Trophoblast cell (in vitro differentiated cells and primary cell): ENCODE measurements at regions not wholly inside any gene's neighbourhood (a gene's known extent, or its start where the extent isn't known, plus 50 kb on each side); places are given as distances from the start of the nearest gene placed in this dataset.
"Not testable (repeated sequence)": the region's sequence is repeated elsewhere in the genome, so short reads cannot be mapped to it uniquely, and the experiment has no call there.

ENCODE experiments used
- DNase-seq, 2 donors: peaks; one replicate each; pipeline ENCODE4 v3.0.0-alpha.2; 2016
- H2AFZ ChIP-seq: 2 replicates; pipeline ENCODE4 v1.6.1; 2013; ENCODE audit warnings: low read length, moderate library complexity, mild to moderate bottlenecking; ENCODE audit not compliant: insufficient read depth, poor library complexity
- H2AK5ac ChIP-seq: 2 replicates; pipeline ENCODE4 v1.6.1; 2013; ENCODE audit warnings: mild to moderate bottlenecking, low read length
- H2BK120ac ChIP-seq: 2 replicates; pipeline ENCODE4 v1.6.1; 2013; ENCODE audit warnings: low read length, mild to moderate bottlenecking, moderate library complexity; ENCODE audit not compliant: insufficient read depth, poor library complexity
- H2BK12ac ChIP-seq: 2 replicates; pipeline ENCODE4 v1.6.1; 2013; ENCODE audit warnings: mild to moderate bottlenecking, low read length, moderate library complexity
- H2BK5ac ChIP-seq: 2 replicates; pipeline ENCODE4 v1.6.1; 2013; ENCODE audit warnings: low read length, low read depth, moderate library complexity, mild to moderate bottlenecking; ENCODE audit not compliant: poor library complexity
- H3K14ac ChIP-seq: 2 replicates; pipeline ENCODE4 v1.6.1; 2013; ENCODE audit warnings: mild to moderate bottlenecking, low read length
- H3K18ac ChIP-seq: 2 replicates; pipeline ENCODE4 v1.6.1; 2013; ENCODE audit warnings: mild to moderate bottlenecking, low read length
- H3K23ac ChIP-seq: 2 replicates; pipeline ENCODE4 v1.6.1; 2013; ENCODE audit warnings: low read length
- H3K27ac ChIP-seq: 2 replicates; pipeline ENCODE4 v1.5.1; 2013; ENCODE audit warnings: low read depth, mild to moderate bottlenecking, inconsistent platforms, low read length, moderate library complexity
- H3K27me3 ChIP-seq: 2 replicates; pipeline ENCODE4 v1.6.1; 2013; ENCODE audit warnings: inconsistent platforms, mild to moderate bottlenecking, low read length, moderate library complexity; ENCODE audit not compliant: insufficient read depth
- H3K36me3 ChIP-seq, 2 experiments: 1 replicate in 1 of 2; 2 replicates in 1 of 2; pipeline ENCODE4 v1.6.1; 2013; ENCODE audit warnings: low read length in 2 of 2, mild to moderate bottlenecking in 2 of 2, moderate library complexity in 1 of 2; ENCODE audit not compliant: insufficient read depth in 2 of 2, control insufficient read depth in 1 of 2
- H3K4ac ChIP-seq: 2 replicates; pipeline ENCODE4 v1.6.1; 2013; ENCODE audit warnings: low read depth, mild to moderate bottlenecking, low read length, moderate library complexity
- H3K4me1 ChIP-seq, 2 experiments: 1 replicate in 1 of 2; 2 replicates in 1 of 2; pipeline ENCODE4 v1.6.1; 2013; ENCODE audit warnings: low read length in 2 of 2, mild to moderate bottlenecking in 2 of 2, moderate library complexity in 1 of 2; ENCODE audit not compliant: insufficient read depth in 2 of 2, control insufficient read depth in 1 of 2
- H3K4me2 ChIP-seq: 2 replicates; pipeline ENCODE4 v1.6.1; 2013; ENCODE audit warnings: inconsistent platforms, mild to moderate bottlenecking, low read length, moderate library complexity
- H3K4me3 ChIP-seq: 2 replicates; pipeline ENCODE4 v1.5.1; 2013; ENCODE audit warnings: mild to moderate bottlenecking, low read depth, low read length, inconsistent platforms
- H3K79me1 ChIP-seq: one replicate; pipeline ENCODE4 v1.6.1; 2013; ENCODE audit warnings: low read length
- H3K79me2 ChIP-seq: 2 replicates; pipeline ENCODE4 v1.6.1; 2013; ENCODE audit warnings: low read length, mild to moderate bottlenecking; ENCODE audit not compliant: control insufficient read depth, insufficient read depth, poor library complexity
- H3K9ac ChIP-seq: 2 replicates; pipeline ENCODE4 v1.6.1; 2013; ENCODE audit warnings: mild to moderate bottlenecking, low read length
- H3K9me3 ChIP-seq: 2 replicates; pipeline ENCODE4 v1.6.1; 2013; ENCODE audit warnings: low read depth, mild to moderate bottlenecking, control low read depth, inconsistent platforms, low read length; ENCODE audit not compliant: insufficient read depth
- H4K12ac ChIP-seq: 2 replicates; pipeline ENCODE4 v1.6.1; 2013; ENCODE audit warnings: low read depth, mild to moderate bottlenecking, low read length, moderate library complexity
- H4K8ac ChIP-seq: 2 replicates; pipeline ENCODE4 v1.6.1; 2013; ENCODE audit warnings: low read depth, mild to moderate bottlenecking, low read length, moderate library complexity
- H4K91ac ChIP-seq: one replicate; pipeline ENCODE4 v1.6.1; 2013; ENCODE audit warnings: low read depth, mild to moderate bottlenecking, low read length, moderate library complexity
- WGBS: extraction: QIAGEN DNeasy Blood & Tissue Kit; methylation state at CpG from one replicate; pipeline ENCODE4 v1.1.7; 2013; ENCODE audit warnings: missing lambda C conversion rate; ENCODE audit not compliant: insufficient read length, insufficient coverage; ENCODE audit errors: extremely low coverage; 5-methylcytosine and 5-hydroxymethylcytosine counted together

- Histone ChIP-seq H3K27me3 (no peaks in the 10 kb centered on the region), H3K23ac (no peak overlapping the region), H3K79me2 (no peaks in the 10 kb centered on the region), H3K79me1 (no peaks in the 10 kb centered on the region), H2AFZ (no peak overlapping the region), H3K4me3 (no peak overlapping the region), H3K9ac (no peak overlapping the region), H3K18ac (no peak overlapping the region), H3K36me3 (no peaks in the 10 kb centered on the region), H3K14ac (no peak overlapping the region), H2AK5ac (no peak overlapping the region), H3K4me2 (no peak overlapping the region), H2BK12ac (no peak overlapping the region), H3K27ac (no peak overlapping the region), H3K4me1 (peaks cover 0 to 3% of the 10 kb centered on the region in 2 experiments), H3K4ac (no peak overlapping the region), H2BK5ac (no peak overlapping the region), H4K91ac (no peak overlapping the region), H4K12ac (no peak overlapping the region), H2BK120ac (no peak overlapping the region), H4K8ac (no peak overlapping the region), H3K9me3 (no peaks in the 10 kb centered on the region)
- no CpG with 5 or more reads among the region's 9 CpGs for WGBS
- DNase-seq = peak in 1 of 2 donors; percentile 13
These were observed 142.6 kb upstream of the CPHXL start for GRCh38 chr16:75868636-75869632.

- H3K4ac ChIP-seq, H2AK5ac ChIP-seq, H3K9me3 ChIP-seq, H3K79me1 ChIP-seq, H4K91ac ChIP-seq, H3K14ac ChIP-seq, H3K4me3 ChIP-seq, H3K18ac ChIP-seq, H3K9ac ChIP-seq, H3K27ac ChIP-seq, H3K4me2 ChIP-seq, H2BK5ac ChIP-seq, DNase-seq, H4K12ac ChIP-seq, H3K4me1 ChIP-seq, H3K36me3 ChIP-seq, H3K79me2 ChIP-seq, H2BK12ac ChIP-seq, H2AFZ ChIP-seq, H3K23ac ChIP-seq, H3K27me3 ChIP-seq, H4K8ac ChIP-seq, H2BK120ac ChIP-seq: not testable (repeated sequence)
- no CpG with 5 or more reads among the region's 3 CpGs for WGBS
These were observed 155.0 kb upstream of the CPHXL start for GRCh38 chr16:75881280-75881679.

- Histone ChIP-seq H3K23ac (no peak overlapping the region), H3K9me3 (no peaks in the 10 kb centered on the region), H3K4me2 (no peak overlapping the region), H2AFZ (no peak overlapping the region), H3K4me3 (no peak overlapping the region), H3K27me3 (no peaks in the 10 kb centered on the region), H4K12ac (no peak overlapping the region), H4K91ac (no peak overlapping the region), H3K36me3 (no peaks in the 10 kb centered on the region), H4K8ac (no peak overlapping the region), H3K79me2 (no peaks in the 10 kb centered on the region), H3K14ac (no peak overlapping the region), H3K18ac (no peak overlapping the region), H2BK5ac (no peak overlapping the region), H2BK12ac (no peak overlapping the region), H3K79me1 (no peaks in the 10 kb centered on the region), H3K9ac (no peak overlapping the region), H3K27ac (no peak overlapping the region), H2AK5ac (no peak overlapping the region), H3K4me1 (no peaks in the 10 kb centered on the region), H2BK120ac (no peak overlapping the region), H3K4ac (no peak overlapping the region)
- DNase-seq = no peak
- WGBS = no CpG with 5 or more reads among the region's 3 CpGs
These were observed 172.9 kb upstream of the CPHXL start for GRCh38 chr16:75899163-75899562.

- Histone ChIP-seq H3K9ac (no peak overlapping the region), H3K23ac (no peak overlapping the region), H3K4me2 (no peak overlapping the region), H3K79me2 (no peaks in the 10 kb centered on the region), H3K79me1 (no peaks in the 10 kb centered on the region), H2BK12ac (no peak overlapping the region), H3K14ac (no peak overlapping the region), H3K18ac (no peak overlapping the region), H2BK120ac (no peak overlapping the region), H3K4me1 (no peaks in the 10 kb centered on the region), H4K12ac (no peak overlapping the region), H3K27ac (no peak overlapping the region), H3K27me3 (no peaks in the 10 kb centered on the region), H2AFZ (no peak overlapping the region), H3K36me3 (no peaks in the 10 kb centered on the region), H4K91ac (no peak overlapping the region), H3K4me3 (no peak overlapping the region), H4K8ac (no peak overlapping the region), H2AK5ac (no peak overlapping the region), H3K9me3 (no peaks in the 10 kb centered on the region), H3K4ac (no peak overlapping the region), H2BK5ac (no peak overlapping the region)
- peak; percentile 50 for DNase-seq
- no CpG with 5 or more reads among the region's 10 CpGs for WGBS
These were observed 182.2 kb upstream of the CPHXL start for GRCh38 chr16:75908331-75909117.
